WTC11 (cell line): ENCODE measurements at regions not wholly inside any gene's neighbourhood (a gene's known extent, or its start where the extent isn't known, plus 50 kb on each side); places are given as distances from the start of the nearest gene placed in this dataset.

Source experiments
- CTCF ChIP-seq: fragments of 200-600 bp; IDR thresholded peaks from 2 replicates; pipeline ENCODE4 v1.8.0; 2022; ENCODE audit warnings: antibody characterized with exemption
- FOXK1 ChIP-seq: sonication (generic); formaldehyde crosslinking; IDR thresholded peaks from 2 replicates; pipeline ENCODE4 v1.8.0; 2022; ENCODE audit warnings: mild to moderate bottlenecking, moderate library complexity, missing genetic modification reagents
- FOXP1 ChIP-seq: sonication (generic); formaldehyde crosslinking; IDR thresholded peaks from 2 replicates; pipeline ENCODE4 v1.8.0; 2022; ENCODE audit warnings: missing genetic modification reagents, mild to moderate bottlenecking, moderate library complexity, borderline replicate concordance
- KAT7 ChIP-seq: sonication (generic); formaldehyde crosslinking; IDR thresholded peaks from 2 replicates; pipeline ENCODE4 v1.8.1; 2023; ENCODE audit warnings: missing genetic modification reagents, mild to moderate bottlenecking, borderline replicate concordance
- NFE2L1 ChIP-seq: sonication (generic); formaldehyde crosslinking; IDR thresholded peaks from 2 replicates; pipeline ENCODE4 v1.8.1; 2023; ENCODE audit warnings: missing genetic modification reagents
- ZNF671 ChIP-seq: fragments of 250-450 bp; sonication (Bioruptor Pico); IDR thresholded peaks from 2 replicates; pipeline ENCODE4 v1.8.0; 2021; ENCODE audit warnings: mild to moderate bottlenecking

GRCh38 chr9:90967145-90967538 lies 165.5 kb downstream of the SYK start:
- TF ChIP-seq CTCF (no peak), FOXK1 (CRISPR knock-in tag) (no peak), ZNF671 (CRISPR knock-in tag) (no peak), KAT7 (CRISPR knock-in tag) (no peak), NFE2L1 (CRISPR knock-in tag) (no peak), FOXP1 (CRISPR knock-in tag) (no peak)
